Activated T-cell treated with anti-CD3 and anti-CD28 coated beads, Interleukin-2, amount 50 U/mL, for 4 hours (primary cell): ENCODE measurements at regions not wholly inside any gene's neighbourhood (a gene's known extent, or its start where the extent isn't known, plus 50 kb on each side); places are given as distances from the start of the nearest gene placed in this dataset.

ENCODE experiments used
- ATAC-seq, 2 donors: fragments of 200-7000 bp; cut with Tn5 transposase; one replicate each; pipeline ENCODE4 v1.10.0; 2021
- DNase-seq: peaks from one replicate; pipeline ENCODE4 v3.0.0-alpha.2; 2020
- H3K27me3 Mint-ChIP-seq: one replicate; pipeline ENCODE4 v1.8.0; 2021; ENCODE audit warnings: low read depth, mixed read lengths
- H3K36me3 Mint-ChIP-seq: one replicate; pipeline ENCODE4 v1.8.0; 2022; ENCODE audit warnings: mixed read lengths; ENCODE audit not compliant: insufficient read depth
- H3K4me1 Mint-ChIP-seq: one replicate; pipeline ENCODE4 v1.8.0; 2021; ENCODE audit warnings: low read depth, mixed read lengths
- H3K4me3 Mint-ChIP-seq: one replicate; pipeline ENCODE4 v1.8.0; 2021; ENCODE audit warnings: mild to moderate bottlenecking, moderate library complexity, mixed read lengths
- H3K9me3 Mint-ChIP-seq: one replicate; pipeline ENCODE4 v1.8.0; 2021; ENCODE audit warnings: mixed read lengths

GRCh38 chr18:38611036-38611964 is 1045.7 kb upstream of the CELF4 start:
- DNase-seq = no peak
- no peaks in the 10 kb centered on the region for H3K27me3 Mint-ChIP-seq
- ATAC-seq = peak; percentile 63 to 76
- no peak overlapping the region for H3K4me3 Mint-ChIP-seq
- no peaks in the 10 kb centered on the region for H3K36me3 Mint-ChIP-seq
- no peaks in the 10 kb centered on the region for H3K9me3 Mint-ChIP-seq
- peaks cover 4% of the 10 kb centered on the region for H3K4me1 Mint-ChIP-seq

- DNase-seq = no peak
- peaks cover 4% of the 10 kb centered on the region for H3K4me1 Mint-ChIP-seq
- H3K4me3 Mint-ChIP-seq = no peak overlapping the region
- H3K9me3 Mint-ChIP-seq = peaks cover 4% of the 10 kb centered on the region
- peak in 1 of 2 donors; percentile 39 for ATAC-seq
- no peaks in the 10 kb centered on the region for H3K36me3 Mint-ChIP-seq
- H3K27me3 Mint-ChIP-seq = no peaks in the 10 kb centered on the region
These were observed 1041.2 kb upstream of the CELF4 start for GRCh38 chr18:38606841-38607240.

GRCh38 chr18:38602341-38602740 is 1036.7 kb upstream of the CELF4 start:
- H3K27me3 Mint-ChIP-seq = no peaks in the 10 kb centered on the region
- H3K9me3 Mint-ChIP-seq = peaks cover 4% of the 10 kb centered on the region
- no peak for DNase-seq
- no peak overlapping the region for H3K4me3 Mint-ChIP-seq
- ATAC-seq = no peak
- H3K36me3 Mint-ChIP-seq = no peaks in the 10 kb centered on the region
- no peaks in the 10 kb centered on the region for H3K4me1 Mint-ChIP-seq

- no peaks in the 10 kb centered on the region for H3K36me3 Mint-ChIP-seq
- DNase-seq (no peak), ATAC-seq (no peak)
- H3K4me3 Mint-ChIP-seq = no peak overlapping the region
- no peaks in the 10 kb centered on the region for H3K4me1 Mint-ChIP-seq
- H3K9me3 Mint-ChIP-seq = no peaks in the 10 kb centered on the region
- no peaks in the 10 kb centered on the region for H3K27me3 Mint-ChIP-seq
These were observed 1022.0 kb upstream of the CELF4 start for GRCh38 chr18:38587571-38587970.

GRCh38 chr18:38586327-38586726 is 1020.7 kb upstream of the CELF4 start:
- no peaks in the 10 kb centered on the region for H3K9me3 Mint-ChIP-seq
- H3K36me3 Mint-ChIP-seq = no peaks in the 10 kb centered on the region
- no peak for ATAC-seq
- H3K27me3 Mint-ChIP-seq = no peaks in the 10 kb centered on the region
- H3K4me1 Mint-ChIP-seq = peaks cover 1% of the 10 kb centered on the region
- H3K4me3 Mint-ChIP-seq = no peak overlapping the region
- DNase-seq = no peak

- Mint-ChIP-seq H3K9me3 (peaks cover 3% of the 10 kb centered on the region), H3K36me3 (no peaks in the 10 kb centered on the region), H3K27me3 (no peaks in the 10 kb centered on the region), H3K4me3 (no peak overlapping the region), H3K4me1 (peaks cover 18% of the 10 kb centered on the region)
- DNase-seq (no peak), ATAC-seq (no peak)
These were observed 1014.2 kb upstream of the CELF4 start for GRCh38 chr18:38579764-38580163.

GRCh38 chr18:38576916-38577315 is 1011.3 kb upstream of the CELF4 start:
- Mint-ChIP-seq H3K36me3 (no peaks in the 10 kb centered on the region), H3K4me1 (peaks cover 18% of the 10 kb centered on the region), H3K4me3 (no peak overlapping the region), H3K27me3 (no peaks in the 10 kb centered on the region), H3K9me3 (peaks cover 3% of the 10 kb centered on the region)
- DNase-seq = no peak
- ATAC-seq = no peak

GRCh38 chr18:38576349-38576748 is 1010.8 kb upstream of the CELF4 start:
- H3K36me3 Mint-ChIP-seq = no peaks in the 10 kb centered on the region
- peaks cover 3% of the 10 kb centered on the region for H3K9me3 Mint-ChIP-seq
- H3K4me3 Mint-ChIP-seq = no peak overlapping the region
- DNase-seq (no peak), ATAC-seq (no peak)
- H3K27me3 Mint-ChIP-seq = no peaks in the 10 kb centered on the region
- peaks cover 17% of the 10 kb centered on the region for H3K4me1 Mint-ChIP-seq

GRCh38 chr18:38575648-38576047 is 1010.0 kb upstream of the CELF4 start:
- peak overlapping the region; percentile 9 for H3K4me3 Mint-ChIP-seq
- DNase-seq (no peak), ATAC-seq (peak; percentile 86 to 88)
- H3K9me3 Mint-ChIP-seq = peaks cover 3% of the 10 kb centered on the region
- no peaks in the 10 kb centered on the region for H3K36me3 Mint-ChIP-seq
- no peaks in the 10 kb centered on the region for H3K27me3 Mint-ChIP-seq
- peaks cover 17% of the 10 kb centered on the region for H3K4me1 Mint-ChIP-seq

- H3K27me3 Mint-ChIP-seq = no peaks in the 10 kb centered on the region
- no peaks in the 10 kb centered on the region for H3K36me3 Mint-ChIP-seq
- H3K9me3 Mint-ChIP-seq = peaks cover 3% of the 10 kb centered on the region
- no peak for DNase-seq
- H3K4me1 Mint-ChIP-seq = peaks cover 17% of the 10 kb centered on the region
- no peak overlapping the region for H3K4me3 Mint-ChIP-seq
- no peak for ATAC-seq
These were observed 1009.4 kb upstream of the CELF4 start for GRCh38 chr18:38575023-38575422.

GRCh38 chr18:38572554-38573111 is 1007.0 kb upstream of the CELF4 start:
- ATAC-seq (no peak), DNase-seq (no peak)
- Mint-ChIP-seq H3K4me3 (no peak overlapping the region), H3K27me3 (no peaks in the 10 kb centered on the region), H3K4me1 (peaks cover 15% of the 10 kb centered on the region), H3K36me3 (no peaks in the 10 kb centered on the region), H3K9me3 (peaks cover 3% of the 10 kb centered on the region)

GRCh38 chr18:38571651-38572050 is 1006.1 kb upstream of the CELF4 start:
- H3K27me3 Mint-ChIP-seq = no peaks in the 10 kb centered on the region
- peaks cover 10% of the 10 kb centered on the region for H3K4me1 Mint-ChIP-seq
- H3K36me3 Mint-ChIP-seq = no peaks in the 10 kb centered on the region
- peaks cover 8% of the 10 kb centered on the region for H3K9me3 Mint-ChIP-seq
- H3K4me3 Mint-ChIP-seq = no peak overlapping the region
- no peak for DNase-seq
- ATAC-seq = no peak

GRCh38 chr18:38565513-38565912 is 999.9 kb upstream of the CELF4 start:
- Mint-ChIP-seq H3K4me1 (no peaks in the 10 kb centered on the region), H3K36me3 (no peaks in the 10 kb centered on the region), H3K4me3 (no peak overlapping the region), H3K27me3 (no peaks in the 10 kb centered on the region), H3K9me3 (peaks cover 14% of the 10 kb centered on the region)
- ATAC-seq (no peak), DNase-seq (no peak)

GRCh38 chr18:38563396-38563980 is 997.9 kb upstream of the CELF4 start:
- Mint-ChIP-seq H3K27me3 (no peaks in the 10 kb centered on the region), H3K9me3 (peaks cover 14% of the 10 kb centered on the region), H3K4me1 (no peaks in the 10 kb centered on the region), H3K4me3 (no peak overlapping the region), H3K36me3 (no peaks in the 10 kb centered on the region)
- no peak for DNase-seq
- peak; percentile 67 to 80 for ATAC-seq

GRCh38 chr18:38557006-38557405 is 991.4 kb upstream of the CELF4 start:
- no peak for ATAC-seq
- Mint-ChIP-seq H3K27me3 (no peaks in the 10 kb centered on the region), H3K36me3 (no peaks in the 10 kb centered on the region), H3K4me1 (no peaks in the 10 kb centered on the region), H3K4me3 (no peak overlapping the region), H3K9me3 (peaks cover 4% of the 10 kb centered on the region)
- DNase-seq = no peak
